Esophagus squamous epithelium (tissue), 4 donors: ENCODE measurements at regions not wholly inside any gene's neighbourhood (a gene's known extent, or its start where the extent isn't known, plus 50 kb on each side); places are given as distances from the start of the nearest gene placed in this dataset.

Experiments
- CTCF ChIP-seq, 6 experiments: fragments of 450-650 bp in 4 of 6; fragments of 200-600 bp in 2 of 6; sonication (generic) in 2 of 6; IDR thresholded peaks; one replicate each; pipeline ENCODE4 v1.5.1; 2016 to 2019; ENCODE audit warnings: antibody characterized with exemption in 6 of 6, mild to moderate bottlenecking in 4 of 6, moderate library complexity in 4 of 6
- POLR2A ChIP-seq, 4 donors: fragments of 450-650 bp; IDR thresholded peaks; one replicate each; pipeline ENCODE4 v1.6.1; 2017; ENCODE audit warnings: antibody characterized with exemption in 4 of 4, mild to moderate bottlenecking in 4 of 4, moderate library complexity in 3 of 4

GRCh38 chr6:81304466-81304865 lies 448.0 kb downstream of the TENT5A start:
- TF ChIP-seq CTCF (IDR thresholded peaks at IDR 0.05) (no peak), POLR2A (IDR thresholded peaks at IDR 0.05) (no peak)
